Glutamatergic neuron (in vitro differentiated cells): ENCODE measurements at regions not wholly inside any gene's neighbourhood (a gene's known extent, or its start where the extent isn't known, plus 50 kb on each side); places are given as distances from the start of the nearest gene placed in this dataset.

ENCODE experiments used
- DNase-seq: peaks from one replicate; pipeline ENCODE4 v3.0.0; 2022
- H3K27ac Mint-ChIP-seq: one replicate; pipeline ENCODE4 v1.8.0; 2020; ENCODE audit warnings: mild to moderate bottlenecking, mixed read lengths, inconsistent platforms; ENCODE audit not compliant: unreplicated experiment
- H3K27me3 Mint-ChIP-seq: one replicate; pipeline ENCODE4 v1.8.0; 2020; ENCODE audit warnings: mild to moderate bottlenecking, moderate library complexity, mixed read lengths, inconsistent platforms; ENCODE audit not compliant: unreplicated experiment
- H3K36me3 Mint-ChIP-seq: one replicate; pipeline ENCODE4 v1.8.0; 2020; ENCODE audit warnings: mild to moderate bottlenecking, mixed read lengths, inconsistent platforms; ENCODE audit not compliant: unreplicated experiment
- H3K4me1 Mint-ChIP-seq: one replicate; pipeline ENCODE4 v1.8.0; 2020; ENCODE audit warnings: mild to moderate bottlenecking, low read depth, mixed read lengths, inconsistent platforms; ENCODE audit not compliant: unreplicated experiment
- H3K4me3 Mint-ChIP-seq: one replicate; pipeline ENCODE4 v1.8.0; 2020; ENCODE audit warnings: mild to moderate bottlenecking, mixed read lengths, inconsistent platforms; ENCODE audit not compliant: unreplicated experiment
- H3K9me3 Mint-ChIP-seq: one replicate; pipeline ENCODE4 v1.8.0; 2020; ENCODE audit warnings: mild to moderate bottlenecking, moderate library complexity, mixed read lengths, inconsistent platforms; ENCODE audit not compliant: unreplicated experiment
- TF ChIP-seq, protein P1 (sequence below): fragments of 200-600 bp; sonication (generic); IDR thresholded peaks from one replicate; pipeline ENCODE4 v1.5.0; 2021; ENCODE audit not compliant: partially characterized antibody, unreplicated experiment

DNA sequence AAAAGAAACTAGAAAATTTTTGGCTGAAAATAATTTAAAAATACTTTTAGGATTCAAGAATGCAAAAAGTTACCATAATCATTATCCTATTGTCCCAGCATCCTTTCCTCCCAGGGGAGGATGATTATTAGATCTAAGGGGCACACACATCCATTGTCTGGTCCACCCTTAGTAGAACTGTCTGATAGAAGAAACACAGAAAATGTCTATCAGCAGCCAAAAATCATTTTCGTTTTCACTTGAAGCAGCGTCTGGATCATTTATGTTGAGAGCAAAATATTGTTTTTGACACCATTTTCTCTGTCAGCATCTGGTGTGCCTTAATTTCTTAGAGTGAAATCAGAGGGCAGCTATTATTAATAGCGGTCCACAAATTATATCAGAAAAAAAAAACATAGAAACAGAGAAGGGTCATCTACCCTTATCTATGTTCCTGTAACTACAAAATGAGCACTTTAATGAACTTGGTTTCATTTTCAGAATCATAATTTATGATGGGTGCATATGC, 446.3 kb downstream of the TRAM1L1 start:
- Mint-ChIP-seq H3K36me3 (no peaks in the 10 kb centered on the region), H3K4me1 (no peaks in the 10 kb centered on the region), H3K9me3 (no peaks in the 10 kb centered on the region), H3K27ac (no peak overlapping the region), H3K4me3 (no peak overlapping the region), H3K27me3 (no peaks in the 10 kb centered on the region)
- no peak for DNase-seq
- TF ChIP-seq, protein P1, sequence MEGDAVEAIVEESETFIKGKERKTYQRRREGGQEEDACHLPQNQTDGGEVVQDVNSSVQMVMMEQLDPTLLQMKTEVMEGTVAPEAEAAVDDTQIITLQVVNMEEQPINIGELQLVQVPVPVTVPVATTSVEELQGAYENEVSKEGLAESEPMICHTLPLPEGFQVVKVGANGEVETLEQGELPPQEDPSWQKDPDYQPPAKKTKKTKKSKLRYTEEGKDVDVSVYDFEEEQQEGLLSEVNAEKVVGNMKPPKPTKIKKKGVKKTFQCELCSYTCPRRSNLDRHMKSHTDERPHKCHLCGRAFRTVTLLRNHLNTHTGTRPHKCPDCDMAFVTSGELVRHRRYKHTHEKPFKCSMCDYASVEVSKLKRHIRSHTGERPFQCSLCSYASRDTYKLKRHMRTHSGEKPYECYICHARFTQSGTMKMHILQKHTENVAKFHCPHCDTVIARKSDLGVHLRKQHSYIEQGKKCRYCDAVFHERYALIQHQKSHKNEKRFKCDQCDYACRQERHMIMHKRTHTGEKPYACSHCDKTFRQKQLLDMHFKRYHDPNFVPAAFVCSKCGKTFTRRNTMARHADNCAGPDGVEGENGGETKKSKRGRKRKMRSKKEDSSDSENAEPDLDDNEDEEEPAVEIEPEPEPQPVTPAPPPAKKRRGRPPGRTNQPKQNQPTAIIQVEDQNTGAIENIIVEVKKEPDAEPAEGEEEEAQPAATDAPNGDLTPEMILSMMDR = no peak

DNA sequence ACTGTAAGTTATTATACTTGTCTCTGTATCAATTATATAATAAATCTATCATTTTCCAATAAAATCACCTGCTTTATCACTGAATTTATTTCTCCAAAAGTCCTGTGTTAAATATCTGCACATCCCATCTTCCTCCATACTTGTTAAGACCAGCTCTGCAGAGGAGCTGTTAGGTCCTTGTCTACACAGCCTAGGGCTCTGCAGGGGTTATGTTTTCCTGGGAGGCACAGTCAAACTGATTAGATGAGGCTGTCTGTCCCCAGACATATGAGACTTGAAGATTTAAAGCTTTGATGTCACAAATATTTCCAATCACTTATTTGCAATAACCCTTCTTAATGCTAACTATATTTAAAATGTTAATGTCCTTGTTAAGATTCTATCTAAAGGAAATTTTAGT, 446.8 kb downstream of the TRAM1L1 start:
- Mint-ChIP-seq H3K4me3 (no peak overlapping the region), H3K9me3 (no peaks in the 10 kb centered on the region), H3K27ac (no peak overlapping the region), H3K36me3 (no peaks in the 10 kb centered on the region), H3K27me3 (no peaks in the 10 kb centered on the region), H3K4me1 (no peaks in the 10 kb centered on the region)
- TF ChIP-seq, protein P1 = no peak
- DNase-seq = no peak

DNA sequence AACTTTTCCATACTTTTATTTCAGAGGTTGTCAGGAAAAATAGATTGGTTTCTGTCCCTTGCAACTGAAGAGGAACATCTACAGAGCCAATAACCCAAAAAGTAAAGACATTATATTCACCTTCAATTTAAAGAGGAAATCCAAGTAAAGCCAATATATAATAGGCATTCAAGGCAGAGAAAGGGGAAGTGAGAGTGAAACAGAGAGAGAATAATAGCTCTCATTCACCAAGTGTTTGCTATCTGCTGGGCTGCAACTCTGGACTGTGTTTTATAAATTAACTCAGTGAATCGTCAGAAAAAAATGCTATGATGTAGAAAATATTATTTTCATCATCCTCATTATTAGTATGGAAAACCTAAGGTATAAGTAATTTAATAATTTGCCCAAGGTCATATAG, 448.5 kb downstream of the TRAM1L1 start:
- DNase-seq = no peak
- no peak overlapping the region for H3K27ac Mint-ChIP-seq
- no peak overlapping the region for H3K4me3 Mint-ChIP-seq
- H3K27me3 Mint-ChIP-seq = no peaks in the 10 kb centered on the region
- TF ChIP-seq, protein P1 = no peak
- no peaks in the 10 kb centered on the region for H3K36me3 Mint-ChIP-seq
- no peaks in the 10 kb centered on the region for H3K4me1 Mint-ChIP-seq
- no peaks in the 10 kb centered on the region for H3K9me3 Mint-ChIP-seq

DNA sequence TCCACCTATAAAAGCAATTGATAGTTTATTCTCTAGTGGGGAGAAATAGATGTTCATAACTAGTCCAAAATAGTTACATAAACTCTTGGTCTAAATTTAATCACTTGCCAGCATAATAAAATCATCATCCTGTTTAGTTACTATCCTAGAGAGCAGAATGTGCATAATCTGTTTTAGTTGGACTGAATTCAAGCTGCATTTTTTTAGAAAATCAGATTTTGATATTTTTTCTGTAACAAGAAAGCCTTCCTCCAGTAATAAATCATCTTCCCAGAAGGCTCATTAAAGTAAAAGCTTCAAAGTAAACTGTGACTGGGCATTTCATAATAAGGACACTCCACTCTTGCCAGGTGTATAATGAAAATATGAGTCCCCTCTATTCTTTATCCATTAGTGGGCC, 453.1 kb downstream of the TRAM1L1 start:
- no peak overlapping the region for H3K4me3 Mint-ChIP-seq
- DNase-seq = no peak
- H3K4me1 Mint-ChIP-seq = no peaks in the 10 kb centered on the region
- TF ChIP-seq, protein P1 = no peak
- no peaks in the 10 kb centered on the region for H3K27me3 Mint-ChIP-seq
- H3K9me3 Mint-ChIP-seq = no peaks in the 10 kb centered on the region
- H3K36me3 Mint-ChIP-seq = no peaks in the 10 kb centered on the region
- H3K27ac Mint-ChIP-seq = no peak overlapping the region

DNA sequence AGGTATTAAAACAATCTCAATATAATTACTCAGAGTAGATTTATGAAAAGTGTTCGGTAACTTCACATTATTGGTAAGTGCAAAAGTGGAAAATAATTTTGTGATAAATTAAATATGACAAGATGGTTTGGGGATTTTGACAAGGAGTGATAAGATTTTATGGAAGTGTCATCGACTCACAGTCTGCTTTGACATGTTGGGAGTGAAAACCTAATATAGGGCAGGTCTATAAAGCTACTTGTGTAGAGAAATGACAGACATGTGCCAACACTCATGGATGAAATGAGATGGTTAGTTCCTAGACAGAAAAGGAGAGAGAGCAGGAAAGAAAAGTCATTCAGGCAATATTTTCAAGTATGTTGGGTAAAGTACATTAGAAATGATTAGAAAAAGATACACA, 456.8 kb downstream of the TRAM1L1 start:
- Mint-ChIP-seq H3K36me3 (no peaks in the 10 kb centered on the region), H3K27me3 (no peaks in the 10 kb centered on the region)

More for the DNA sequence above, 456.8 kb downstream of the TRAM1L1 start:
- Mint-ChIP-seq H3K27ac (no peak overlapping the region), H3K9me3 (no peaks in the 10 kb centered on the region), H3K4me1 (peaks cover under 1% of the 10 kb centered on the region), H3K4me3 (no peak overlapping the region)
- no peak for DNase-seq
- TF ChIP-seq, protein P1 = no peak
